GM04504 (cell line): ENCODE measurements at regions not wholly inside any gene's neighbourhood (a gene's known extent, or its start where the extent isn't known, plus 50 kb on each side); places are given as distances from the start of the nearest gene placed in this dataset.

Source experiments
- DNase-seq: peaks from one replicate; pipeline ENCODE4 v3.0.0-alpha.2; 2012; ENCODE audit warnings: low read depth

- no peak for DNase-seq
Observed at GRCh38 chr10:47143473-47143872, 156.5 kb upstream of the GDF10 start.

- no peak for DNase-seq
Observed at GRCh38 chr10:47144525-47144924, 155.5 kb upstream of the GDF10 start.

GRCh38 chr10:47145290-47145934 lies 154.6 kb upstream of the GDF10 start:
- no peak for DNase-seq

- DNase-seq = no peak
Observed at GRCh38 chr10:47146572-47146971, 153.4 kb upstream of the GDF10 start.

- no peak for DNase-seq
Observed at GRCh38 chr10:47147186-47147585, 152.8 kb upstream of the GDF10 start.

- no peak for DNase-seq
Observed at GRCh38 chr10:47150581-47150980, 149.4 kb upstream of the GDF10 start.

GRCh38 chr10:47151920-47152319 lies 148.1 kb upstream of the GDF10 start:
- DNase-seq = no peak

GRCh38 chr10:47152861-47153349 lies 147.1 kb upstream of the GDF10 start:
- DNase-seq = no peak

- no peak for DNase-seq
Observed at GRCh38 chr10:47154762-47155161, 145.2 kb upstream of the GDF10 start.

GRCh38 chr10:47156873-47157272 lies 143.1 kb upstream of the GDF10 start:
- DNase-seq = no peak

- DNase-seq = no peak
Observed at GRCh38 chr10:47158116-47159071, 141.6 kb upstream of the GDF10 start.

GRCh38 chr10:47159361-47160260 lies 140.4 kb upstream of the GDF10 start:
- DNase-seq = no peak

- no peak for DNase-seq
Observed at GRCh38 chr10:47160261-47160908, 139.6 kb upstream of the GDF10 start.

- no peak for DNase-seq
Observed at GRCh38 chr10:47160967-47161366, 139.0 kb upstream of the GDF10 start.

- DNase-seq = no peak
Observed at GRCh38 chr10:47161465-47161864, 138.5 kb upstream of the GDF10 start.

GRCh38 chr10:47164126-47164799 lies 135.7 kb upstream of the GDF10 start:
- DNase-seq = no peak

GRCh38 chr10:47164800-47165128 lies 135.2 kb upstream of the GDF10 start:
- DNase-seq = no peak

GRCh38 chr10:47165168-47165710 lies 134.8 kb upstream of the GDF10 start:
- DNase-seq = no peak

- DNase-seq = no peak
Observed at GRCh38 chr10:47165711-47166404, 134.1 kb upstream of the GDF10 start.

GRCh38 chr10:47166405-47166777 lies 133.6 kb upstream of the GDF10 start:
- DNase-seq = no peak
